Pancreas (tissue), 10 donors: ENCODE measurements at regions not wholly inside any gene's neighbourhood (a gene's known extent, or its start where the extent isn't known, plus 50 kb on each side); places are given as distances from the start of the nearest gene placed in this dataset.

ENCODE experiments used
- ATAC-seq, 4 donors: fragments of 200-7000 bp; cut with Tn5 transposase; one replicate each; pipeline versions ENCODE4 v1.8.0 to v1.9.1; 2020; ENCODE audit warnings: mild to moderate bottlenecking in 4 of 4, moderate library complexity in 4 of 4
- DNase-seq, 6 donors: peaks; one replicate each; pipeline ENCODE4 v3.0.0-alpha.2; 2020
- FAIRE-seq: peaks from 2 replicates; lab custom pipeline; 2012; peaks lifted over from hg19 to GRCh38; lab: Jason Lieb, UNC
- H3K27ac ChIP-seq, 4 donors: fragments of 200-600 bp; sonication (generic); 1 replicate in 3 of 4; 2 replicates in 1 of 4; pipeline versions ENCODE4 v1.5.0 to v1.8.0; 2020
- H3K27me3 ChIP-seq, 4 donors: fragments of 200-600 bp; one replicate each; pipeline ENCODE4 v1.8.0; 2021
- H3K36me3 ChIP-seq, 3 donors: fragments of 200-600 bp; sonication (generic) in 1 of 3; one replicate each; pipeline versions ENCODE4 v1.5.0 to v1.8.0; 2020 to 2021
- H3K4me1 ChIP-seq, 3 donors: fragments of 200-600 bp; one replicate each; pipeline ENCODE4 v1.8.0; 2021
- H3K4me3 ChIP-seq, 4 donors: fragments of 200-600 bp; sonication (generic) in 2 of 4; one replicate each; pipeline versions ENCODE4 v1.5.0 to v1.8.0; 2020 to 2021
- H3K9me3 ChIP-seq, 4 donors: fragments of 200-600 bp; one replicate each; pipeline ENCODE4 v1.8.0; 2021
- WGBS, 2 donors: extraction: QIAGEN DNeasy Blood & Tissue Kit; methylation state at CpG; one replicate each; pipeline ENCODE4 v1.1.7; 2013; 5-methylcytosine and 5-hydroxymethylcytosine counted together
- intact Hi-C, 3 donors: fragments of 100-400 bp; cut with DNase I; formaldehyde crosslinking; loops; one replicate each; pipeline versions ENCODE4 v1.11.1 to v1.14.2; 2022
- TF ChIP-seq, protein P1 (sequence below), 4 donors: fragments of 200-600 bp; sonication (generic) in 3 of 4; IDR thresholded peaks; one replicate each; pipeline versions ENCODE4 v1.5.0 to v1.8.0; 2021; ENCODE audit warnings: antibody characterized with exemption in 4 of 4
- donor health status: healthy with polysubstance abuse.
- donor health status: DM: no; HTN: no; CAD: no; lungs with moderate emphysema.
- donor health status: DM: no; HTN: no; CAD: no.
- donor health status: control.
- donor health status: control.
- donor health status: Bipolar disorder and iron deficiency.
- donor health status: DM: yes; HTN: yes; CAD: no.
- donor health status: DM: no; HTN: no; CAD: no.
- donor health status: DM: no; HTN: no; CAD: no.
- donor health status: DM: yes; HTN: yes; CAD: no.

GRCh38 chr1:22280526-22280925 is 137.6 kb upstream of the WNT4 start:
- ATAC-seq: no peak
- no peak for FAIRE-seq
- DNase-seq: no peak
- intact Hi-C loops: no loop called here
- Histone ChIP-seq H3K36me3 (no peaks in the 10 kb centered on the region), H3K27ac (no peak overlapping the region), H3K27me3 (no peaks in the 10 kb centered on the region), H3K9me3 (no peaks in the 10 kb centered on the region), H3K4me3 (no peak overlapping the region), H3K4me1 (no peaks in the 10 kb centered on the region)
- WGBS, 2 donors: 84 to 93% methylated on average over 3 of the region's 3 CpGs
- TF ChIP-seq, protein P1, sequence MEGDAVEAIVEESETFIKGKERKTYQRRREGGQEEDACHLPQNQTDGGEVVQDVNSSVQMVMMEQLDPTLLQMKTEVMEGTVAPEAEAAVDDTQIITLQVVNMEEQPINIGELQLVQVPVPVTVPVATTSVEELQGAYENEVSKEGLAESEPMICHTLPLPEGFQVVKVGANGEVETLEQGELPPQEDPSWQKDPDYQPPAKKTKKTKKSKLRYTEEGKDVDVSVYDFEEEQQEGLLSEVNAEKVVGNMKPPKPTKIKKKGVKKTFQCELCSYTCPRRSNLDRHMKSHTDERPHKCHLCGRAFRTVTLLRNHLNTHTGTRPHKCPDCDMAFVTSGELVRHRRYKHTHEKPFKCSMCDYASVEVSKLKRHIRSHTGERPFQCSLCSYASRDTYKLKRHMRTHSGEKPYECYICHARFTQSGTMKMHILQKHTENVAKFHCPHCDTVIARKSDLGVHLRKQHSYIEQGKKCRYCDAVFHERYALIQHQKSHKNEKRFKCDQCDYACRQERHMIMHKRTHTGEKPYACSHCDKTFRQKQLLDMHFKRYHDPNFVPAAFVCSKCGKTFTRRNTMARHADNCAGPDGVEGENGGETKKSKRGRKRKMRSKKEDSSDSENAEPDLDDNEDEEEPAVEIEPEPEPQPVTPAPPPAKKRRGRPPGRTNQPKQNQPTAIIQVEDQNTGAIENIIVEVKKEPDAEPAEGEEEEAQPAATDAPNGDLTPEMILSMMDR (IDR thresholded peaks at IDR 0.05): no peak

DNA sequence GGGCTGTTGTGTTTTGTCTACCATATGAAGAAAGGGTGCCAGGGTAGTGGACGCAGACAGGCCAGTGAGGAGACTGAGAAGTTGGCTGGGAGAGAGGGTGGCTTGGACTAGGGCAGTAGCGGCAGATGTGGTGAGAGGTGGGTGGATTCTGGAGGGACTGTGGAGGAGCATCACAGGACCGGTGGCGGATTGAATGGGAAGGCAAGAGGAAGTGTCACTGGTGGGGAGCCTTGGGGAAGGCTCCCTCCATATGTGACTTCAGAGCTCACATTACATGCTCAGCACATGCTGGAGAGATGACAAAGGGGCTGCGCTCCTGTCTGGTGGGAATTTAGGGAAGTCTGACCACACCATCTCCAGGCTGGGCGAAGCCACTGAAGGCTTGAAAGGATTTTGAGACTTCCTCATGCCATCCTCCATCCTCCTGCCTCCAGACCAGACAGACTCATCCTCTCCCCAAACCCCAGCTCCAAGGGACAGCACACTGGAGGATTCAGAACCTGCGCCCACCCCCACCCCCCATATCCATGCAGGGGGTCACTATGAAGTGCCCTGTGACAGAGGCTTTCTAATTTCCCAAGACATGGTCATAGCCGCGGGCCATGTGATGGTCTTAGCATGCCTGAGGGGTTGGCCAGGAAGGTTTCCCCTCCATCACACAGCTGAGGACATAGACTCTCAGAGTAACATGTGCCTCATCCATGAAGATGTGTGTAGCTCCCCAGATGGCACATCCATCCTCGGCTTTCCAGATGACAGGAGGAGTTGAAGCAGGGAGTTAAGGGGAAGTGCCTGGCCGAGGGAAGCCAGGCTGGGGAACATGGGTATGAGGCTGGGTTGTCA is 138.8 kb upstream of the WNT4 start:
- no peak for FAIRE-seq
- Histone ChIP-seq H3K9me3 (no peaks in the 10 kb centered on the region), H3K4me1 (no peaks in the 10 kb centered on the region), H3K27ac (no peak overlapping the region), H3K4me3 (no peak overlapping the region), H3K36me3 (no peaks in the 10 kb centered on the region), H3K27me3 (no peaks in the 10 kb centered on the region)
- intact Hi-C loops: no loop called here
- TF ChIP-seq, protein P1 (IDR thresholded peaks at IDR 0.05): no peak
- ATAC-seq: no peak
- WGBS, 2 donors: 84 to 85% methylated on average over 11 of the region's 11 CpGs
- DNase-seq: no peak

DNA sequence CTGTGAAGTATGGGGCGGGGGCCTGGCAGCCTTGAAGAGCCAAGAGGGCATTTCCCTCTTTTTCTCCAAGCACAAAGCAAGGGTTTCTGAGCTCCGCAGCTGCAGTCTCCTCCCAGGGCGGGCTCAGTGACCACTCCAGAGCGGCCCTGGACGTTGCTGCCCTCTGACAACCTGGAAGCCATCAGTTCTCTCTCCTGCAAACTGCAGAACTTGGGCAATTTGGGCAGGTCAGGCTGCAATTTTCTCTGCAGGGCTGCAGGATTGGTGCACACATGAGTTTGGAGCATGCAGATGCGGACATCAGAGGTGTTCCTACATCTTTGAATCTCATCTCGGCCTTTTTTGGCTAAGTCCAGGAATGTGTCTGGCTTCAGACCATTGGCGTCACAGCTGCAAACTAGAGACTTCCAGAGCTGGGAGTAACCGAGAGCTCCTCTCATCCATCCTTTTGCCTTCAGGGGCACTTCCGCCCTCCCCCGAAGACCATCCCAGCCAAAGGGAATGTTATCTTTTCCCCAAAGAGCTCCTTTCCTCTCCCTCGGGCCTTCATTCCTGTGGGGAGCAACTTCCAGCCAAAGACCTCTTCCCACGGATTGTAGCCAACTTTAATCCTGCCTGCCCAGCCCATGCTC is 139.6 kb upstream of the WNT4 start:
- DNase-seq (no peak), FAIRE-seq (no peak), ATAC-seq (no peak)
- Histone ChIP-seq H3K9me3 (no peaks in the 10 kb centered on the region), H3K27me3 (no peaks in the 10 kb centered on the region), H3K36me3 (no peaks in the 10 kb centered on the region), H3K27ac (no peak overlapping the region), H3K4me3 (no peak overlapping the region), H3K4me1 (no peaks in the 10 kb centered on the region)
- intact Hi-C loops: no loop called here
- TF ChIP-seq, protein P1 (IDR thresholded peaks at IDR 0.05): no peak
- WGBS, 2 donors: 77 to 89% methylated on average over 13 of the region's 13 CpGs

DNA sequence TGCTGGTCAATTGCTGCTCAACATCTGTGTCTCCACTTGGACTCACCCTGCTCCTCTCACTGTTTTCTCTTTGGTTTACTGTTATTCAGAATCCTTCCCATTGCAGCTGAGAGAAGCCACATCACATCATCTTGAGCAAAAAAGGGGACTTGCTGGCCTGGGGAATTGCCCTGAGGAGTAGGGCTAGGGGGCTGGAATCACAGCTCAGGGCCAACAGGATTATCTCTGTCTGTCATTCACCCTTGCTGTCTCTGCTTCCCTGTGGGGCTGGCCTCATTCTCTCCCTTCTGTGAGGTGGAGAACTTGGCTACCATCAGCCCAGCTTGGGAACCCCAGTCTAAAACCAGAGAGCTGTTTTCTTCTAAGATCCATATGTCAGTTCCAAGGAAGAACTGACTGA is 140.7 kb upstream of the WNT4 start:
- FAIRE-seq: no peak
- TF ChIP-seq, protein P1 (IDR thresholded peaks at IDR 0.05): no peak
- Histone ChIP-seq H3K27me3 (no peaks in the 10 kb centered on the region), H3K4me3 (no peak overlapping the region), H3K36me3 (no peaks in the 10 kb centered on the region), H3K27ac (no peak overlapping the region), H3K4me1 (no peaks in the 10 kb centered on the region), H3K9me3 (no peaks in the 10 kb centered on the region)
- no peak for ATAC-seq
- intact Hi-C loops: no loop called here
- DNase-seq: no peak

GRCh38 chr1:22284236-22284635 is 141.3 kb upstream of the WNT4 start:
- H3K27me3 ChIP-seq: no peaks in the 10 kb centered on the region
- FAIRE-seq: no peak

More at GRCh38 chr1:22284236-22284635, 141.3 kb upstream of the WNT4 start:
- TF ChIP-seq, protein P1 (IDR thresholded peaks at IDR 0.05): no peak
- no peak overlapping the region for H3K27ac ChIP-seq
- WGBS, 2 donors: 70 to 73% methylated on average over 1 of the region's 1 CpG
- DNase-seq (no peak), ATAC-seq (no peak)
- H3K4me3 ChIP-seq: no peak overlapping the region
- intact Hi-C loops: no loop called here
- no peaks in the 10 kb centered on the region for H3K36me3 ChIP-seq
- H3K9me3 ChIP-seq: no peaks in the 10 kb centered on the region
- no peaks in the 10 kb centered on the region for H3K4me1 ChIP-seq
